ENCODE measurements at regions not wholly inside any gene's neighbourhood (a gene's known extent, or its start where the extent isn't known, plus 50 kb on each side); places are given as distances from the start of the nearest gene placed in this dataset.

DNA sequence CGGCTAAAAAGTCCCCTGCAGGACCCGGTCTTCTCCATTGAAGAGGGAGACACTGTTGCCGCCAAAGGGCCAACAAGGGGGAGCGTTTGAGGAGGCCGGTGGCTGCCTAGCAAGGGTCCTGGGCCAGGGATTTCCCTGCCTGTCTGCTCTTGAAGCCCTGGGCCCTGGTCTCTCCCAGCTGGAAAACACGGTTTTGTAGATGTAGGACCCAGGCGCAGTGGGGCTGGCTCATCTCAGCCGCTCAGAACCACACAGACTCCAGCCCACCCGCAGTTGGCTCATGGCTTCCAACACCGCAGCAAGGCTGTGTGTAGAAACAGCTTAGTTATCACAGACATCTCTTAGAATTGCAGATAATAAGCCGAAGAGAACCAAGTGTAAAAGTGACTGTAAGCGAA lies 57.1 kb upstream of the TWIST2 start:
- TF ChIP-seq, protein P1, sequence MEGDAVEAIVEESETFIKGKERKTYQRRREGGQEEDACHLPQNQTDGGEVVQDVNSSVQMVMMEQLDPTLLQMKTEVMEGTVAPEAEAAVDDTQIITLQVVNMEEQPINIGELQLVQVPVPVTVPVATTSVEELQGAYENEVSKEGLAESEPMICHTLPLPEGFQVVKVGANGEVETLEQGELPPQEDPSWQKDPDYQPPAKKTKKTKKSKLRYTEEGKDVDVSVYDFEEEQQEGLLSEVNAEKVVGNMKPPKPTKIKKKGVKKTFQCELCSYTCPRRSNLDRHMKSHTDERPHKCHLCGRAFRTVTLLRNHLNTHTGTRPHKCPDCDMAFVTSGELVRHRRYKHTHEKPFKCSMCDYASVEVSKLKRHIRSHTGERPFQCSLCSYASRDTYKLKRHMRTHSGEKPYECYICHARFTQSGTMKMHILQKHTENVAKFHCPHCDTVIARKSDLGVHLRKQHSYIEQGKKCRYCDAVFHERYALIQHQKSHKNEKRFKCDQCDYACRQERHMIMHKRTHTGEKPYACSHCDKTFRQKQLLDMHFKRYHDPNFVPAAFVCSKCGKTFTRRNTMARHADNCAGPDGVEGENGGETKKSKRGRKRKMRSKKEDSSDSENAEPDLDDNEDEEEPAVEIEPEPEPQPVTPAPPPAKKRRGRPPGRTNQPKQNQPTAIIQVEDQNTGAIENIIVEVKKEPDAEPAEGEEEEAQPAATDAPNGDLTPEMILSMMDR (IDR thresholded peaks at IDR 0.05; ENCODE audit: insufficient read depth, low read length, poor library complexity, severe bottlenecking) = no peak
- TF ChIP-seq EZH2phosphoT487 (conservative IDR thresholded peaks at IDR 0.05; ENCODE audit: low read length) = no peak
